GM12878 (cell line): ENCODE measurements at regions not wholly inside any gene's neighbourhood (a gene's known extent, or its start where the extent isn't known, plus 50 kb on each side); places are given as distances from the start of the nearest gene placed in this dataset.

Source experiments
- CHD2 ChIP-seq: IDR thresholded peaks from 2 replicates; pipeline ENCODE4 v1.6.1; 2011; ENCODE audit warnings: low read depth, low read length, improper control_type of control experiment, borderline replicate concordance
- EP300 ChIP-seq, 2 experiments: fragments of 150-350 bp in 1 of 2; IDR thresholded peaks; 2 replicates each; pipeline ENCODE4 v1.6.1; 2011 to 2012; ENCODE audit warnings: low read depth in 2 of 2, low read length in 2 of 2, borderline replicate concordance in 1 of 2, improper control_type of control experiment in 1 of 2, inconsistent platforms in 1 of 2; ENCODE audit not compliant: control insufficient read depth in 1 of 2
- NFYB ChIP-seq: IDR thresholded peaks from 2 replicates; pipeline ENCODE4 v1.6.1; 2011; ENCODE audit warnings: low read depth, mild to moderate bottlenecking, low read length, improper control_type of control experiment, moderate library complexity; ENCODE audit not compliant: insufficient read depth
- RAD21 ChIP-seq: IDR thresholded peaks from 2 replicates; pipeline ENCODE4 v1.6.1; 2011; ENCODE audit warnings: mild to moderate bottlenecking, low read depth, low read length, moderate library complexity; ENCODE audit not compliant: insufficient read depth
- ZNF384 ChIP-seq: IDR thresholded peaks from 2 replicates; pipeline ENCODE4 v1.6.1; 2012; ENCODE audit warnings: low read depth, mild to moderate bottlenecking, low read length, improper control_type of control experiment, borderline replicate concordance
- TF ChIP-seq, protein P1 (sequence below), 3 experiments: IDR thresholded peaks in 2 of 3; conservative IDR thresholded peaks in 1 of 3; 2 replicates each; pipeline ENCODE4 v1.5.1; 2011; ENCODE audit warnings: low read depth in 3 of 3, low read length in 3 of 3, mild to moderate bottlenecking in 3 of 3, control low read depth in 2 of 3, moderate library complexity in 2 of 3, inconsistent platforms in 1 of 3, mixed read lengths in 1 of 3; ENCODE audit not compliant: control insufficient read depth in 2 of 3, insufficient read depth in 1 of 3; ENCODE audit errors: extremely low read depth in 1 of 3

DNA sequence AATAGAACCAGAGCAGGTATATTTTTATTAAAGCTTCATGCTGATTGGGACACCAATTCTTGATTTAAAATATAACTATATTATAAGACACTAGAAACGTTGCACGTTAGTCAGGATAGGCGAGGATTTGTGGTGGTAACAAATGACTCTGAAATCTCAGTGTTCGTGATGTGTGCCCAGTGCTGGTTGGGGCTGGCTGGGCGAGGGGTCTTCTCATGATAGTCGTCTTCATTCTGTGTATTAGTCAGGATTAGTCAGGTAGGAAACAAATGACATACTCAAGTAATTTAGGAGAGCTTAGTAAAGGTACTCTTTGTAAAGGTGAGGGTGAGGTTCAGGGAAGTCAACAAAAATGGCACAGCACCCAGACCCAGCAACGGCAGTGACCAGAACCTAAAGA is 73.9 kb upstream of the HIF1A start:
- TF ChIP-seq CHD2 (no peak), RAD21 (no peak), NFYB (no peak), EP300 (IDR thresholded peaks at IDR 0.05; ENCODE audit: borderline replicate concordance in 1 of 2, control insufficient read depth in 1 of 2, low read depth in 2 of 2, low read length in 2 of 2) (no peak), ZNF384 (no peak)
- TF ChIP-seq, protein P1, sequence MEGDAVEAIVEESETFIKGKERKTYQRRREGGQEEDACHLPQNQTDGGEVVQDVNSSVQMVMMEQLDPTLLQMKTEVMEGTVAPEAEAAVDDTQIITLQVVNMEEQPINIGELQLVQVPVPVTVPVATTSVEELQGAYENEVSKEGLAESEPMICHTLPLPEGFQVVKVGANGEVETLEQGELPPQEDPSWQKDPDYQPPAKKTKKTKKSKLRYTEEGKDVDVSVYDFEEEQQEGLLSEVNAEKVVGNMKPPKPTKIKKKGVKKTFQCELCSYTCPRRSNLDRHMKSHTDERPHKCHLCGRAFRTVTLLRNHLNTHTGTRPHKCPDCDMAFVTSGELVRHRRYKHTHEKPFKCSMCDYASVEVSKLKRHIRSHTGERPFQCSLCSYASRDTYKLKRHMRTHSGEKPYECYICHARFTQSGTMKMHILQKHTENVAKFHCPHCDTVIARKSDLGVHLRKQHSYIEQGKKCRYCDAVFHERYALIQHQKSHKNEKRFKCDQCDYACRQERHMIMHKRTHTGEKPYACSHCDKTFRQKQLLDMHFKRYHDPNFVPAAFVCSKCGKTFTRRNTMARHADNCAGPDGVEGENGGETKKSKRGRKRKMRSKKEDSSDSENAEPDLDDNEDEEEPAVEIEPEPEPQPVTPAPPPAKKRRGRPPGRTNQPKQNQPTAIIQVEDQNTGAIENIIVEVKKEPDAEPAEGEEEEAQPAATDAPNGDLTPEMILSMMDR (IDR thresholded peaks at IDR 0.05 in 2 of 3, conservative IDR thresholded peaks at IDR 0.05 in 1 of 3; ENCODE audit: control insufficient read depth in 2 of 3, extremely low read depth in 1 of 3, insufficient read depth in 1 of 3, low read depth in 3 of 3, low read length in 3 of 3) = no peak
